Fibroblast of lung (primary cell): ENCODE measurements at regions not wholly inside any gene's neighbourhood (a gene's known extent, or its start where the extent isn't known, plus 50 kb on each side); places are given as distances from the start of the nearest gene placed in this dataset.
"Not testable (repeated sequence)": the region's sequence is repeated elsewhere in the genome, so short reads cannot be mapped to it uniquely, and the experiment has no call there.

Source experiments
- DNase-seq, 2 donors: peaks; one replicate each; pipeline versions ENCODE4 v3.0.0 to v3.0.0-alpha.2; 2010; ENCODE audit warnings: low read depth in 2 of 2
- H2AFZ ChIP-seq: 2 replicates; pipeline ENCODE4 v1.5.1; 2012; ENCODE audit warnings: low read length, control low read depth, inconsistent platforms
- H3K27ac ChIP-seq: 2 replicates; pipeline ENCODE4 v1.5.1; 2011; ENCODE audit warnings: low read length, control low read depth; ENCODE audit not compliant: insufficient read depth
- H3K27me3 ChIP-seq: 2 replicates; pipeline ENCODE4 v1.5.1; 2011; ENCODE audit warnings: mild to moderate bottlenecking, low read length; ENCODE audit not compliant: control insufficient read depth, insufficient read depth
- H3K36me3 ChIP-seq: 2 replicates; pipeline ENCODE4 v1.5.1; 2011; ENCODE audit warnings: low read length; ENCODE audit not compliant: control insufficient read depth, insufficient read depth
- H3K4me1 ChIP-seq: 2 replicates; pipeline ENCODE4 v1.5.1; 2011; ENCODE audit warnings: low read length; ENCODE audit not compliant: control insufficient read depth, insufficient read depth; ENCODE audit errors: extremely low read depth
- H3K4me2 ChIP-seq: 2 replicates; pipeline ENCODE4 v1.5.1; 2011; ENCODE audit warnings: low read length, control low read depth; ENCODE audit not compliant: insufficient read depth; ENCODE audit errors: extremely low read depth
- H3K4me3 ChIP-seq, 4 experiments: fragments of 200-600 bp in 1 of 4; sonication (generic) in 1 of 4; replicated peaks in 1 of 4; 2 replicates each; pipeline ENCODE4 v1.5.1; 2011 to 2016; ENCODE audit warnings: low read length in 4 of 4, low read depth in 3 of 4, mild to moderate bottlenecking in 3 of 4, control low read depth in 2 of 4, inconsistent platforms in 1 of 4, mixed read lengths in 1 of 4; ENCODE audit not compliant: insufficient read depth in 1 of 4; ENCODE audit errors: control extremely low read depth in 1 of 4
- H3K79me2 ChIP-seq: 2 replicates; pipeline ENCODE4 v1.5.1; 2012; ENCODE audit warnings: mild to moderate bottlenecking, low read length, inconsistent platforms; ENCODE audit not compliant: control insufficient read depth, insufficient read depth
- H3K9ac ChIP-seq: 2 replicates; pipeline ENCODE4 v1.5.1; 2011; ENCODE audit warnings: mild to moderate bottlenecking, low read length, control low read depth; ENCODE audit not compliant: insufficient read depth
- H3K9me3 ChIP-seq: 2 replicates; pipeline ENCODE4 v1.5.1; 2012; ENCODE audit warnings: low read depth, low read length; ENCODE audit not compliant: control insufficient read depth, insufficient read depth
- H4K20me1 ChIP-seq: 2 replicates; pipeline ENCODE4 v1.5.1; 2011; ENCODE audit warnings: low read length; ENCODE audit not compliant: control insufficient read depth, insufficient read depth; ENCODE audit errors: extremely low read depth
- EZH2 ChIP-seq: IDR thresholded peaks from 2 replicates; pipeline ENCODE4 v1.5.1; 2012; ENCODE audit warnings: low read length, control low read depth, mild to moderate bottlenecking; ENCODE audit errors: missing control alignments
- TF ChIP-seq, protein P1 (sequence below), 2 donors: IDR thresholded peaks in 1 of 2; conservative IDR thresholded peaks in 1 of 2; 1 replicate in 1 of 2; 2 replicates in 1 of 2; pipeline ENCODE4 v1.5.1; 2011 to 2012; ENCODE audit warnings: low read length in 2 of 2, control low read depth in 1 of 2, inconsistent platforms in 1 of 2, low read depth in 1 of 2, mild to moderate bottlenecking in 1 of 2

DNA sequence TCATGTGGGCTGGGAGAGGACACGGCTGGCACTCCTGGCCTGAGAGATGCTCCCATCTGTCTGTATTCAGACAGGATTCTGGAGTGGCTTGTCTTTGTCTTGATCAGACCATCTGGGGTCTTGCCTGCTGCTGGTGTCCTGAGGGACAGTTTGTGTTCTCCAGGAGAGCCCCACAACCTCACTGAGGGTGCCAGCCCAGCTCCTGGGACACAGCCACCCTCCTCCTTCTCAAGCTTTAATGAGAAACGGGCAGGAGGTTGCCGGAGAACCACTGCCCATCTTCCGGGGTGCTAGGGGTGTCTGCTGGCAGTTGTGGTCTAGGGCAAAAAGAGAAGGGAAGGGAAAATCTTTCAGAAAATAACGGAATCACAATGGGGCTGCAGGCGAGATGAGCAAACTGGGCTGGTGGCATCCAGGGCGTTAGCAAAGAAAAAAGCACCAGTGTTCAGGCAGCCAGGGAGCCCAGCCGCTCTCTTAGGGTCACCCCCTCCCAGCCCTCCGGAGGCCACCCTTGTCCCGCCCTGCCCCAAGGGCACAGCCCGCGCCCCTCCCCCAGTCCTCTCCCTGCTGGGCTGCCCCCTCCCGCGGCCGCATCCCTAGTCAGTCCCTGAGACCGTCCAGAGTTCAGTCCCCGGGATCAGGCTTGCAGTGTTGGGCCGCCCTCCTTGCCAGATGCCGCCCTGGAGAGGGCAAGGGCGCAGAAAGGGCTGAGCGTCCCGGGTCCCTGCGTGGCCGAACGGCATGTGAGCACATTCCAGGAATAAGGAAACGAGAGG, 824.7 kb downstream of the KCNJ18 start:
- Histone ChIP-seq H3K79me2 (no peaks in the 10 kb centered on the region), H3K27ac (no peak overlapping the region), H4K20me1 (no peaks in the 10 kb centered on the region), H3K27me3 (no peaks in the 10 kb centered on the region), H3K4me2 (no peak overlapping the region), H3K4me1 (no peaks in the 10 kb centered on the region), H2AFZ (no peak overlapping the region), H3K9ac (no peak overlapping the region), H3K4me3 (no peak overlapping the region), H3K9me3 (no peaks in the 10 kb centered on the region), H3K36me3 (no peaks in the 10 kb centered on the region)
- no peak for DNase-seq
- no peak for TF ChIP-seq EZH2
- TF ChIP-seq, protein P1, sequence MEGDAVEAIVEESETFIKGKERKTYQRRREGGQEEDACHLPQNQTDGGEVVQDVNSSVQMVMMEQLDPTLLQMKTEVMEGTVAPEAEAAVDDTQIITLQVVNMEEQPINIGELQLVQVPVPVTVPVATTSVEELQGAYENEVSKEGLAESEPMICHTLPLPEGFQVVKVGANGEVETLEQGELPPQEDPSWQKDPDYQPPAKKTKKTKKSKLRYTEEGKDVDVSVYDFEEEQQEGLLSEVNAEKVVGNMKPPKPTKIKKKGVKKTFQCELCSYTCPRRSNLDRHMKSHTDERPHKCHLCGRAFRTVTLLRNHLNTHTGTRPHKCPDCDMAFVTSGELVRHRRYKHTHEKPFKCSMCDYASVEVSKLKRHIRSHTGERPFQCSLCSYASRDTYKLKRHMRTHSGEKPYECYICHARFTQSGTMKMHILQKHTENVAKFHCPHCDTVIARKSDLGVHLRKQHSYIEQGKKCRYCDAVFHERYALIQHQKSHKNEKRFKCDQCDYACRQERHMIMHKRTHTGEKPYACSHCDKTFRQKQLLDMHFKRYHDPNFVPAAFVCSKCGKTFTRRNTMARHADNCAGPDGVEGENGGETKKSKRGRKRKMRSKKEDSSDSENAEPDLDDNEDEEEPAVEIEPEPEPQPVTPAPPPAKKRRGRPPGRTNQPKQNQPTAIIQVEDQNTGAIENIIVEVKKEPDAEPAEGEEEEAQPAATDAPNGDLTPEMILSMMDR (conservative IDR thresholded peaks at IDR 0.05 in 1 of 2, IDR thresholded peaks at IDR 0.05 in 1 of 2; ENCODE audit: low read depth in 1 of 2, low read length in 2 of 2): no peak

DNA sequence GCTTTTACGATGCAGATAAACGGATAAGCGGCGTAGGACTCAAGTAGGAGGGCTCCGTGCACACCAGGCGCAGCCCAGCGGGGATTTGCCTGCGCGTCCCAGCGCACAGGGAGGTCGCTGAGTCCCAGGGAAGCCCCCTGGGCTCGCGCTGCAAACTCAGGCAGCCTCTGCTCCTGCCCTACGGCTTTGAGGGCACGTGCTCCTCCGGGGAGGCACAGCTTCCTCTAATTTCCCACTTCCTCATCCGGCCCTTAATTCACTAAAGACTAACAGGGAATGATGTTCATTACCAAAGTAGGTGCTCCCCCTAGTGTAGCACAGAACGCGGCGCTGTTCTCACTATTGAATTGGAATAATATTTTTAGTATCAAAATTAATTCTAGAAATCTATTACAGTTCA, 825.4 kb downstream of the KCNJ18 start:
- Histone ChIP-seq H2AFZ (no peak overlapping the region), H3K27me3 (no peaks in the 10 kb centered on the region), H3K9ac (no peak overlapping the region), H3K79me2 (no peaks in the 10 kb centered on the region), H4K20me1 (no peaks in the 10 kb centered on the region), H3K9me3 (no peaks in the 10 kb centered on the region), H3K27ac (no peak overlapping the region), H3K4me3 (no peak overlapping the region), H3K4me1 (no peaks in the 10 kb centered on the region), H3K4me2 (no peak overlapping the region), H3K36me3 (no peaks in the 10 kb centered on the region)
- DNase-seq: no peak
- no peak for TF ChIP-seq EZH2
- TF ChIP-seq, protein P1 (conservative IDR thresholded peaks at IDR 0.05 in 1 of 2, IDR thresholded peaks at IDR 0.05 in 1 of 2; ENCODE audit: low read depth in 1 of 2, low read length in 2 of 2): no peak

DNA sequence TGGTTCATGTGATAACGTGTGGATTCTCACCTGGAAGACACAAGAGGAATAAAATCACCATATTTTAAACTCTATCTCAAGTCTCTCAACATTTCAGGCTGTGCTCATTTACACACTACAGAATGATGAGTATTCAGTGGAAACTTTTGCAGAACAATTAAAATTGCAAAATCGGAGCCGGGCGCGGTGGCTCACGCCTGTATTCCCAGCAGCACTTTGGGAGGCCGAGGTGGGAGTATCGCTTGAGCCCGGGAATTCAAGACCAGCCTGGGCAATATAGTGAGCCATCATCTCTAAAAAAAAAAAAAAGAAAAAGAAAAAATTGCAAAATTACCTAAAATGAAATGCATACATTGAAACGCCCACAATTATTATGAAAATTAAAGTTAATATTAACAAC, 825.9 kb downstream of the KCNJ18 start:
- Histone ChIP-seq H4K20me1 (no peaks in the 10 kb centered on the region), H2AFZ (no peak overlapping the region), H3K36me3 (no peaks in the 10 kb centered on the region), H3K4me1 (no peaks in the 10 kb centered on the region), H3K27ac (no peak overlapping the region), H3K4me3 (no peak overlapping the region), H3K79me2 (no peaks in the 10 kb centered on the region), H3K4me2 (no peak overlapping the region), H3K27me3 (no peaks in the 10 kb centered on the region), H3K9ac (no peak overlapping the region), H3K9me3 (no peaks in the 10 kb centered on the region)
- TF ChIP-seq, protein P1 (conservative IDR thresholded peaks at IDR 0.05 in 1 of 2, IDR thresholded peaks at IDR 0.05 in 1 of 2; ENCODE audit: low read depth in 1 of 2, low read length in 2 of 2): no peak
- no peak for TF ChIP-seq EZH2
- DNase-seq: no peak

DNA sequence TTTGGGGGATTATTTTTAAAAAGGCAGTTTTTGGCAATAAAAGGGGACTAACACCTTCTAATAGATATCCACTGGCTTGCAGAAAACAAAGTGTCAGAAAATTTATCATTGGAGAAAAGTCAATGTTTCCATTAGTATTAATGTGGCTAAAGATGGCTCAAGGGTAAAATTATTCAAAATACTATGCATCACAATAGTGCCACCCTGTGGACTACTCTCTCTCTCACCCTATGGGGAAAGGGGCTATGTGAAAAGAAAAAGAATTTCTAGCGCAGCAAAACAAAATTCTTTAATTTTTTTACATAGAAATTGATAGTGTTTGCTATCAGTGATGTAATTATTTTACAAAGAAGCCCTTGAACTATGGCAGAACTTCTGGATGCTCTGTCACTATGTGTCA, 856.5 kb downstream of the KCNJ18 start:
- not testable (repeated sequence) for H3K9ac ChIP-seq, H3K27ac ChIP-seq, H3K27me3 ChIP-seq, H3K4me2 ChIP-seq, H3K36me3 ChIP-seq, H3K79me2 ChIP-seq, DNase-seq, H4K20me1 ChIP-seq, H3K4me1 ChIP-seq, H3K9me3 ChIP-seq, H3K4me3 ChIP-seq, H2AFZ ChIP-seq
